Spleen (tissue), 7 donors: ENCODE measurements at regions not wholly inside any gene's neighbourhood (a gene's known extent, or its start where the extent isn't known, plus 50 kb on each side); places are given as distances from the start of the nearest gene placed in this dataset.

Experiments used
- POLR2A ChIP-seq, 3 donors: fragments of 450-650 bp; IDR thresholded peaks; one replicate each; pipeline ENCODE4 v1.5.1; 2017; ENCODE audit warnings: antibody characterized with exemption in 3 of 3, mild to moderate bottlenecking in 1 of 3
- POLR2AphosphoS5 ChIP-seq, 3 donors: sonication (generic); formaldehyde crosslinking; IDR thresholded peaks; one replicate each; pipeline ENCODE4 v1.5.1; 2017; ENCODE audit warnings: antibody characterized with exemption in 3 of 3
- TF ChIP-seq, protein P1 (sequence below), 11 experiments: fragments of 200-600 bp in 7 of 11; fragments of 450-650 bp in 4 of 11; sonication (generic) in 4 of 11; IDR thresholded peaks in 8 of 11; conservative IDR thresholded peaks in 3 of 11; 1 replicate in 7 of 11; 2 replicates in 4 of 11; pipeline versions ENCODE4 v1.4.0 to v1.8.0; 2016 to 2021; ENCODE audit warnings: antibody characterized with exemption in 11 of 11, inconsistent platforms in 4 of 11, mild to moderate bottlenecking in 1 of 11
- donor health status: DM: no; HTN: no; CAD: no; lungs with moderate emphysema.
- donor health status: DM: no; HTN: no; CAD: no.
- donor health status: DM: no; HTN: no; CAD: no.

DNA sequence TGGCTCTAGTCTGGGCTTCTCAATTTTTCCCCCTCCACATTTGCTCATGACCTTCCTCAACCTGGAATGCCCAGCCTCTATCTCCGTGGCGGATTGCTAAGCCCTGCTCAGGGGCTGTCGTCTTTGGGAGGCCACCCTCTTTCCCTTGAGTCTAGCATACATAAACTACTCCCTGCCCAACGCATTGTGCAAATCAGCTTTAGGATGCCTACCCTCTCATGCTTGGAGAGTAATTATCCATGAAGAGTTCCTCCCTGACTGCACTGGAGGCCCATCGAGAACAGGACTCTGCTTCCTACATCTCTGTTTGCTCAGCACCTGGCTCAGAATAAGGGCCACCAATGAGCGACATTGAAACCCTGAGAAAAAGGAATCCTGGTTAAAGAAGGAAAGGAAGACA lies 53.7 kb upstream of the NPAS2 start:
- TF ChIP-seq, protein P1, sequence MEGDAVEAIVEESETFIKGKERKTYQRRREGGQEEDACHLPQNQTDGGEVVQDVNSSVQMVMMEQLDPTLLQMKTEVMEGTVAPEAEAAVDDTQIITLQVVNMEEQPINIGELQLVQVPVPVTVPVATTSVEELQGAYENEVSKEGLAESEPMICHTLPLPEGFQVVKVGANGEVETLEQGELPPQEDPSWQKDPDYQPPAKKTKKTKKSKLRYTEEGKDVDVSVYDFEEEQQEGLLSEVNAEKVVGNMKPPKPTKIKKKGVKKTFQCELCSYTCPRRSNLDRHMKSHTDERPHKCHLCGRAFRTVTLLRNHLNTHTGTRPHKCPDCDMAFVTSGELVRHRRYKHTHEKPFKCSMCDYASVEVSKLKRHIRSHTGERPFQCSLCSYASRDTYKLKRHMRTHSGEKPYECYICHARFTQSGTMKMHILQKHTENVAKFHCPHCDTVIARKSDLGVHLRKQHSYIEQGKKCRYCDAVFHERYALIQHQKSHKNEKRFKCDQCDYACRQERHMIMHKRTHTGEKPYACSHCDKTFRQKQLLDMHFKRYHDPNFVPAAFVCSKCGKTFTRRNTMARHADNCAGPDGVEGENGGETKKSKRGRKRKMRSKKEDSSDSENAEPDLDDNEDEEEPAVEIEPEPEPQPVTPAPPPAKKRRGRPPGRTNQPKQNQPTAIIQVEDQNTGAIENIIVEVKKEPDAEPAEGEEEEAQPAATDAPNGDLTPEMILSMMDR (IDR thresholded peaks at IDR 0.05 in 8 of 11, conservative IDR thresholded peaks at IDR 0.05 in 3 of 11): no peak
- TF ChIP-seq POLR2A (IDR thresholded peaks at IDR 0.05) (no peak), POLR2AphosphoS5 (IDR thresholded peaks at IDR 0.05) (no peak)
